NCI-H2227 (cell line): ENCODE measurements at regions not wholly inside any gene's neighbourhood (a gene's known extent, or its start where the extent isn't known, plus 50 kb on each side); places are given as distances from the start of the nearest gene placed in this dataset.
A peak's percentile ranks its signal among the peaks of the same experiment; 100 is the strongest.

ENCODE experiments used
- DNase-seq: peaks from one replicate; lab custom pipeline; 2025; ENCODE audit not compliant: unreplicated experiment; lab: John Stamatoyannopoulos, UW

GRCh38 chr4:125507141-125507540 is 192.4 kb downstream of the FAT4 start:
- DNase-seq, result no peak

- DNase-seq, result no peak
These were observed 197.0 kb downstream of the FAT4 start for GRCh38 chr4:125511715-125512114.

GRCh38 chr4:125515016-125515415 is 200.3 kb downstream of the FAT4 start:
- DNase-seq, result no peak

GRCh38 chr4:125517831-125518230 is 203.1 kb downstream of the FAT4 start:
- DNase-seq, result no peak

GRCh38 chr4:125518281-125518680 is 203.5 kb downstream of the FAT4 start:
- DNase-seq, result no peak

GRCh38 chr4:125519371-125520146 is 204.8 kb downstream of the FAT4 start:
- no peak for DNase-seq

- DNase-seq, result no peak
These were observed 205.7 kb downstream of the FAT4 start for GRCh38 chr4:125520258-125520990.

GRCh38 chr4:125522588-125522987 is 207.8 kb downstream of the FAT4 start:
- DNase-seq, result peak; percentile 0

GRCh38 chr4:125522992-125523391 is 208.2 kb downstream of the FAT4 start:
- peak; percentile 7 for DNase-seq

- no peak for DNase-seq
These were observed 211.7 kb downstream of the FAT4 start for GRCh38 chr4:125526420-125526819.

GRCh38 chr4:125527681-125528080 is 212.9 kb downstream of the FAT4 start:
- DNase-seq, result peak; percentile 61

GRCh38 chr4:125529071-125529470 is 214.3 kb downstream of the FAT4 start:
- no peak for DNase-seq

GRCh38 chr4:125538670-125539069 is 223.9 kb downstream of the FAT4 start:
- DNase-seq, result no peak

- no peak for DNase-seq
These were observed 224.9 kb downstream of the FAT4 start for GRCh38 chr4:125539691-125540090.

GRCh38 chr4:125541836-125542385 is 227.2 kb downstream of the FAT4 start:
- no peak for DNase-seq

GRCh38 chr4:125546272-125546671 is 231.5 kb downstream of the FAT4 start:
- no peak for DNase-seq

- DNase-seq, result no peak
These were observed 233.1 kb downstream of the FAT4 start for GRCh38 chr4:125547836-125548235.

GRCh38 chr4:125550769-125551168 is 236.0 kb downstream of the FAT4 start:
- no peak for DNase-seq

GRCh38 chr4:125551466-125551865 is 236.7 kb downstream of the FAT4 start:
- no peak for DNase-seq

GRCh38 chr4:125551967-125552366 is 237.2 kb downstream of the FAT4 start:
- DNase-seq, result no peak

- DNase-seq, result no peak
These were observed 257.8 kb downstream of the FAT4 start for GRCh38 chr4:125572601-125573000.

- no peak for DNase-seq
These were observed 258.6 kb downstream of the FAT4 start for GRCh38 chr4:125573368-125573767.
